ENCODE measurements at regions not wholly inside any gene's neighbourhood (a gene's known extent, or its start where the extent isn't known, plus 50 kb on each side); places are given as distances from the start of the nearest gene placed in this dataset.
A peak's percentile ranks its signal among the peaks of the same experiment; 100 is the strongest.

- peak; percentile 34 for TF ChIP-seq CTCF (IDR thresholded peaks at IDR 0.05; ENCODE audit: low read depth, low read length, missing control alignments)
- H3K4me3 ChIP-seq (ENCODE audit: low read depth, low read length) = no peak overlapping the region
- no peaks in the 10 kb centered on the region for H3K27me3 ChIP-seq (replicated peaks)
- no peaks in the 10 kb centered on the region for H3K36me3 ChIP-seq (replicated peaks)
- no peak for DNase-seq
- in situ Hi-C loops (cut with HindIII; ENCODE audit: low pct_ligation_motif_present, low sequenced_read_pairs) = no loop called here
- no peak overlapping the region for H3K27ac ChIP-seq
These were observed 523.2 kb upstream of the HTR2A start for GRCh38 chr13:47420020-47420419.

DNA sequence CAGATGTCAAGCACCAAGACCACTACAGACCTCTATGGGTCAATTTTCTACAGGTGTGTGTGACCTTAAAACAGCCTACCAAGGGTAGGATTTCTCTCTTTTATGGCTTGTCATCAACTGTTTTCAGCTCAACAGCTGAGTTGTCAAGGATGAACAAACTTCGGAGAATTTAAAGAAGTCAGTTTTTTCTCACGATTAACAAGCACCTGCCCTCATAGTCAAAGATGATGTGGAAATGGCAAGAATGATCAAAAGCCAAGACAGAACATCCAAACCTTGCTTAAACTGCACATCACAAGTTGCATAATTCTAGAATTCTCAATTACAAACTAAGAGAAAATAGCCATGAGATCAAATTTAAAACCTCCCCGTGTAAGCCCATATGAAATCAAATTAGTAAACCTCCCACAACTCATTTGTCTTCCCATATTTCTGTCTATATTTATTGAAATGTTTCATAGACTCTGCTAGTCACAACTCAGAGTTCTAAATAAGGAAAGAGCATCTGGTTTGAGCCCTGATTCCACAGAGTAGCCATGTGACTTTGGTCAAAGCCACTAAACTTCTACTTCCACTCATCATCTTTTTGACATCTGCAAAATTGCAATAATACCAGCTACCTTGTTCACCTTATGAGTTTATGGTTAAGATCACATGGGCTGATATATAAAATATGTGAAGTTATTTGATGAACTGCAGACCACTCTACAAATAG is 521.5 kb upstream of the HTR2A start:
- no peak for TF ChIP-seq CTCF (IDR thresholded peaks at IDR 0.05; ENCODE audit: low read depth, low read length, missing control alignments)
- H3K36me3 ChIP-seq (replicated peaks) = no peaks in the 10 kb centered on the region
- DNase-seq = no peak
- H3K27ac ChIP-seq = no peak overlapping the region
- in situ Hi-C loops (cut with HindIII; ENCODE audit: low pct_ligation_motif_present, low sequenced_read_pairs) = no loop called here
- H3K27me3 ChIP-seq (replicated peaks) = no peaks in the 10 kb centered on the region
- no peak overlapping the region for H3K4me3 ChIP-seq (ENCODE audit: low read depth, low read length)

DNA sequence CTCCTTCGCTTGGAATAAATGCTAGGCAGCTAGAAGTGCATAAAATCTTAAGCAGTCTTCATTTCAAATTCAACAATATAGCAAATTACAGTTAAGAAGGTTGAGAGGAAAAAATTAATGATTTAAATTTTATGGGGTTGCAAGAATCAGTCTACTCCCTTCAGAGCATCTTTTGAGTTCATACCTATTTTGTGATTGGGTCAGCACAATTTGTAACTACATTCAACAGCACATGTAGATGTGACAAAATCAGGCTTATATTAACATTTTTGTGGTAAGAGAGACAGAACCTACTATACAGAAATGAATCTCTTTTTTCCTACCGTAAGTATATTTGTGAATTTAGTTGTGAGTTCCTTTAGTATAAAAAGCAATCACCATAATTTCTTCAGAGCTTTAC is 520.6 kb upstream of the HTR2A start:
- no peak for DNase-seq
- no peak overlapping the region for H3K27ac ChIP-seq
- in situ Hi-C loops (cut with HindIII; ENCODE audit: low pct_ligation_motif_present, low sequenced_read_pairs) = no loop called here
- no peak overlapping the region for H3K4me3 ChIP-seq (ENCODE audit: low read depth, low read length)
- no peaks in the 10 kb centered on the region for H3K27me3 ChIP-seq (replicated peaks)
- no peaks in the 10 kb centered on the region for H3K36me3 ChIP-seq (replicated peaks)
- no peak for TF ChIP-seq CTCF (IDR thresholded peaks at IDR 0.05; ENCODE audit: low read depth, low read length, missing control alignments)

DNA sequence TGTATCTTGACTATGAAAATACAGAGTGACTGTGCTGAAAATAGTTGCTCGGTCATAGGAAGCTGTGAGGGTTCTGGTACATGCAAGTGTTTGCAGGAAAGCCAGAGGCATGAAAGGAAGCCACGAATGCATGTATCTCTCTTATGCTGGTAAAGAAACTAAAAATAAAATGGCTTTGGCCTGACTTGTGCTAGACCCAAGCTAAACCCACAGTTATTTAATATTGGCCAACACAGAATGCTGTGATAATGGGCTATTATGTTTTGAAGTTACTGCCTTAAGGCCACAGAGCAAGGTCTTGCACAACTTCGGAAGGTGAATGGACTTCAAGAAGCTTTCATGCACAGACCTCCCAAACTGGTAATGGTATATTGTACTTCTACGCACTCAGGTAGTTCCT is 518.2 kb upstream of the HTR2A start:
- DNase-seq = no peak
- in situ Hi-C loops (cut with HindIII; ENCODE audit: low pct_ligation_motif_present, low sequenced_read_pairs) = no loop called here

DNA sequence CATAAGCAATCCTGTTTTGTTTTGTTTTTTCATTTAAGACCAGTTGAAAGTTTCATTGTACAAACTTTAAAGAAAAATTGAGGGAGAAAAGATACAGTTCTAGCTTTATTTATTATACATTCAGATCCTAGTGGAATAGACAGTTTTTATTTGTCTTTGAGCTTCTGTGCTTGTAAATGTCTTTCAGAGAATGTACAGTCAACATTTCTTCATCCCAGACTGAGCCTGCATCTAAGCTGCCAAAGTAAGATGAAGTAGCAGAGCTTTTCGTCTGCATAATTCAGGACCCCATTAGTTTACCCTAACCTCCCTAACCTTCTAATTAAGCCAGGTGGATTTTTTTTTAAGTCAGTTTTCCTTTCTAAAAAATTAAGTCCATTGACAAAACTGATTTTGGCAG is 516.7 kb upstream of the HTR2A start:
- H3K27ac ChIP-seq = no peak overlapping the region
- in situ Hi-C loops (cut with HindIII; ENCODE audit: low pct_ligation_motif_present, low sequenced_read_pairs) = no loop called here
- no peaks in the 10 kb centered on the region for H3K27me3 ChIP-seq (replicated peaks)
- no peaks in the 10 kb centered on the region for H3K36me3 ChIP-seq (replicated peaks)
- DNase-seq = no peak
- TF ChIP-seq CTCF (IDR thresholded peaks at IDR 0.05; ENCODE audit: low read depth, low read length, missing control alignments) = no peak
- H3K4me3 ChIP-seq (ENCODE audit: low read depth, low read length) = no peak overlapping the region

More for the DNA sequence above, 518.2 kb upstream of the HTR2A start:
- TF ChIP-seq CTCF (IDR thresholded peaks at IDR 0.05; ENCODE audit: low read depth, low read length, missing control alignments) = no peak
- no peak overlapping the region for H3K4me3 ChIP-seq (ENCODE audit: low read depth, low read length)
- H3K27ac ChIP-seq = no peak overlapping the region
- H3K36me3 ChIP-seq (replicated peaks) = no peaks in the 10 kb centered on the region
- no peaks in the 10 kb centered on the region for H3K27me3 ChIP-seq (replicated peaks)

- Histone ChIP-seq H3K27ac (no peak overlapping the region), H3K27me3 (replicated peaks) (no peaks in the 10 kb centered on the region), H3K36me3 (replicated peaks) (no peaks in the 10 kb centered on the region), H3K4me3 (ENCODE audit: low read depth, low read length) (no peak overlapping the region)
- TF ChIP-seq CTCF (IDR thresholded peaks at IDR 0.05; ENCODE audit: low read depth, low read length, missing control alignments) = no peak
- in situ Hi-C loops (cut with HindIII; ENCODE audit: low pct_ligation_motif_present, low sequenced_read_pairs) = no loop called here
- DNase-seq = no peak
These were observed 516.3 kb upstream of the HTR2A start for GRCh38 chr13:47413112-47413511.
